HG03442 (cell line): ENCODE measurements at regions not wholly inside any gene's neighbourhood (a gene's known extent, or its start where the extent isn't known, plus 50 kb on each side); places are given as distances from the start of the nearest gene placed in this dataset.

ENCODE experiments used
- ATAC-seq: cut with Tn5 transposase; IDR thresholded peaks from one replicate; pipeline ENCODE4 v1.9.1; 2021; ENCODE audit warnings: mild to moderate bottlenecking, moderate library complexity; ENCODE audit not compliant: unreplicated experiment

- no peak for ATAC-seq
These were observed 54.5 kb upstream of the APP start for GRCh38 chr21:26225046-26225445.

- ATAC-seq: no peak
These were observed 53.8 kb upstream of the APP start for GRCh38 chr21:26224366-26224765.
